Glutamatergic neuron (in vitro differentiated cells): ENCODE measurements at regions not wholly inside any gene's neighbourhood (a gene's known extent, or its start where the extent isn't known, plus 50 kb on each side); places are given as distances from the start of the nearest gene placed in this dataset.

ENCODE experiments used
- DNase-seq: peaks from one replicate; pipeline ENCODE4 v3.0.0; 2022
- H3K27ac Mint-ChIP-seq: one replicate; pipeline ENCODE4 v1.8.0; 2020; ENCODE audit warnings: mild to moderate bottlenecking, mixed read lengths, inconsistent platforms; ENCODE audit not compliant: unreplicated experiment
- H3K27me3 Mint-ChIP-seq: one replicate; pipeline ENCODE4 v1.8.0; 2020; ENCODE audit warnings: mild to moderate bottlenecking, moderate library complexity, mixed read lengths, inconsistent platforms; ENCODE audit not compliant: unreplicated experiment
- H3K36me3 Mint-ChIP-seq: one replicate; pipeline ENCODE4 v1.8.0; 2020; ENCODE audit warnings: mild to moderate bottlenecking, mixed read lengths, inconsistent platforms; ENCODE audit not compliant: unreplicated experiment
- H3K4me1 Mint-ChIP-seq: one replicate; pipeline ENCODE4 v1.8.0; 2020; ENCODE audit warnings: mild to moderate bottlenecking, low read depth, mixed read lengths, inconsistent platforms; ENCODE audit not compliant: unreplicated experiment
- H3K4me3 Mint-ChIP-seq: one replicate; pipeline ENCODE4 v1.8.0; 2020; ENCODE audit warnings: mild to moderate bottlenecking, mixed read lengths, inconsistent platforms; ENCODE audit not compliant: unreplicated experiment
- H3K9me3 Mint-ChIP-seq: one replicate; pipeline ENCODE4 v1.8.0; 2020; ENCODE audit warnings: mild to moderate bottlenecking, moderate library complexity, mixed read lengths, inconsistent platforms; ENCODE audit not compliant: unreplicated experiment
- CTCF ChIP-seq: fragments of 200-600 bp; sonication (generic); IDR thresholded peaks from one replicate; pipeline ENCODE4 v1.5.0; 2021; ENCODE audit not compliant: partially characterized antibody, unreplicated experiment

GRCh38 chr4:127311371-127311770, 321.4 kb upstream of the INTU start:
- no peak overlapping the region for H3K4me3 Mint-ChIP-seq
- H3K27ac Mint-ChIP-seq = no peak overlapping the region
- DNase-seq = no peak
- peaks cover 12% of the 10 kb centered on the region for H3K36me3 Mint-ChIP-seq
- H3K27me3 Mint-ChIP-seq = no peaks in the 10 kb centered on the region
- no peaks in the 10 kb centered on the region for H3K4me1 Mint-ChIP-seq
- TF ChIP-seq CTCF = no peak
- no peaks in the 10 kb centered on the region for H3K9me3 Mint-ChIP-seq

GRCh38 chr4:127311924-127312323, 320.8 kb upstream of the INTU start:
- Mint-ChIP-seq H3K4me3 (no peak overlapping the region), H3K4me1 (no peaks in the 10 kb centered on the region), H3K27ac (no peak overlapping the region), H3K9me3 (no peaks in the 10 kb centered on the region), H3K27me3 (no peaks in the 10 kb centered on the region), H3K36me3 (peaks cover 12% of the 10 kb centered on the region)
- no peak for TF ChIP-seq CTCF
- DNase-seq = no peak

- H3K4me3 Mint-ChIP-seq = no peak overlapping the region
- no peaks in the 10 kb centered on the region for H3K27me3 Mint-ChIP-seq
- no peaks in the 10 kb centered on the region for H3K4me1 Mint-ChIP-seq
- no peak overlapping the region for H3K27ac Mint-ChIP-seq
- H3K36me3 Mint-ChIP-seq = peaks cover 12% of the 10 kb centered on the region
- no peak for DNase-seq
- no peaks in the 10 kb centered on the region for H3K9me3 Mint-ChIP-seq
- TF ChIP-seq CTCF = no peak
Measured at GRCh38 chr4:127313767-127314166, 319.0 kb upstream of the INTU start.

- DNase-seq = no peak
- no peaks in the 10 kb centered on the region for H3K9me3 Mint-ChIP-seq
- H3K27ac Mint-ChIP-seq = no peak overlapping the region
- no peak overlapping the region for H3K4me3 Mint-ChIP-seq
- no peak for TF ChIP-seq CTCF
- H3K36me3 Mint-ChIP-seq = no peaks in the 10 kb centered on the region
- H3K4me1 Mint-ChIP-seq = peaks cover 2% of the 10 kb centered on the region
- H3K27me3 Mint-ChIP-seq = peaks cover 2% of the 10 kb centered on the region
Measured at GRCh38 chr4:127327491-127327890, 305.3 kb upstream of the INTU start.

DNA sequence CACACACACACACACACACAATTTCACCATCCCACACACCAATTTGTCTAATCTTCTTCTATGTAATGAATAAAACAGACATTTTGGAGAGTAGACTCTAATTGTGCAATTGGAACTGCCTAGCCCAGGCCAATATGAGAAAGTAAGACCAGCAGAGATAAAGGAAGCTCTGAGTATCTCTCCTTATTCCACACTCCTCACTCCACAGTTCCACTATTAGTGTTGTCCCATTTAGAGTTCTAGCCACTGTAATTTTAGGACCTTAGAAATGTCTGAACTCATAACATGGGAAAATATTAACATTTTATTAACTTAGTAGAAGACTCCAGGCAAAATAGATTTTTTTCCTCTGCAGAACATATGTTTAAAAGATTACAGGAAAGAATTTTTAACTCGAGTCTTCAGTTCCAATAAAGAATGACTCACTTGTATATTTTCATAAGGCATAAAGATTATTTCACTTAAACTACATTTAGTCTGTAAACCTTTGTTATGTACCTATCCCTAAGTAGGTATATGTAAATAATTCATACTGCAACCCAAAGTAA, 297.6 kb upstream of the INTU start:
- no peaks in the 10 kb centered on the region for H3K36me3 Mint-ChIP-seq
- DNase-seq = no peak
- no peaks in the 10 kb centered on the region for H3K4me1 Mint-ChIP-seq
- no peak overlapping the region for H3K27ac Mint-ChIP-seq
- H3K4me3 Mint-ChIP-seq = no peak overlapping the region
- no peaks in the 10 kb centered on the region for H3K27me3 Mint-ChIP-seq
- no peak for TF ChIP-seq CTCF
- H3K9me3 Mint-ChIP-seq = no peaks in the 10 kb centered on the region
